Kidney (tissue), 13 donors: ENCODE measurements at regions not wholly inside any gene's neighbourhood (a gene's known extent, or its start where the extent isn't known, plus 50 kb on each side); places are given as distances from the start of the nearest gene placed in this dataset.

ENCODE experiments used
- DNase-seq, 5 donors: peaks; one replicate each; pipeline ENCODE4 v3.0.0-alpha.2; 2013 to 2020
- FAIRE-seq: peaks from 2 replicates; lab custom pipeline; 2012; peaks lifted over from hg19 to GRCh38; lab: Jason Lieb, UNC
- H3K27ac ChIP-seq, 2 donors: one replicate each; pipeline ENCODE4 v1.7.0; 2013; ENCODE audit warnings: low read depth in 2 of 2, low read length in 2 of 2, inconsistent platforms in 1 of 2
- H3K27me3 ChIP-seq: one replicate; pipeline ENCODE4 v1.7.1; 2013; ENCODE audit warnings: low read length, inconsistent platforms; ENCODE audit not compliant: control insufficient read depth, insufficient read depth
- H3K36me3 ChIP-seq, 3 donors: one replicate each; pipeline versions ENCODE4 v1.7.0 to v1.7.1; 2013; ENCODE audit warnings: low read length in 3 of 3, control low read depth in 1 of 3, inconsistent platforms in 1 of 3; ENCODE audit not compliant: insufficient read depth in 3 of 3, control insufficient read depth in 2 of 3
- H3K4me1 ChIP-seq, 3 donors: one replicate each; pipeline versions ENCODE4 v1.7.0 to v1.7.1; 2013; ENCODE audit warnings: low read length in 3 of 3, inconsistent platforms in 1 of 3, low read depth in 1 of 3; ENCODE audit not compliant: control insufficient read depth in 2 of 3, insufficient read depth in 2 of 3
- H3K4me3 ChIP-seq, 3 donors: one replicate each; pipeline versions ENCODE4 v1.7.0 to v1.8.1; 2013; ENCODE audit warnings: low read length in 3 of 3, control low read depth in 1 of 3, inconsistent platforms in 1 of 3
- H3K9ac ChIP-seq, 3 donors: one replicate each; pipeline versions ENCODE4 v1.7.0 to v1.7.1; 2013; ENCODE audit warnings: low read length in 3 of 3, control low read depth in 1 of 3, inconsistent platforms in 1 of 3
- H3K9me3 ChIP-seq, 3 donors: one replicate each; pipeline versions ENCODE4 v1.7.0 to v1.7.1; 2013; ENCODE audit warnings: low read length in 3 of 3, control low read depth in 1 of 3, inconsistent platforms in 1 of 3; ENCODE audit not compliant: control insufficient read depth in 2 of 3, insufficient read depth in 1 of 3
- CTCF ChIP-seq: IDR thresholded peaks from 3 replicates; pipeline ENCODE4 v1.5.1; 2012; ENCODE audit warnings: mild to moderate bottlenecking, moderate library complexity, borderline replicate concordance; ENCODE audit not compliant: insufficient read depth; ENCODE audit errors: extremely low read depth
- intact Hi-C: fragments of 100-400 bp; cut with DNase I; formaldehyde crosslinking; loops from one replicate; pipeline ENCODE4 v1.11.1; 2022
- donor health status: control.
- donor health status: control.
- donor health status: control.
- donor health status: control.
- donor health status: control.
- donor health status: DM: yes; HTN: yes; CAD: no.
- donor health status: Normal renal cell carcinoma (clear cell type).

DNA sequence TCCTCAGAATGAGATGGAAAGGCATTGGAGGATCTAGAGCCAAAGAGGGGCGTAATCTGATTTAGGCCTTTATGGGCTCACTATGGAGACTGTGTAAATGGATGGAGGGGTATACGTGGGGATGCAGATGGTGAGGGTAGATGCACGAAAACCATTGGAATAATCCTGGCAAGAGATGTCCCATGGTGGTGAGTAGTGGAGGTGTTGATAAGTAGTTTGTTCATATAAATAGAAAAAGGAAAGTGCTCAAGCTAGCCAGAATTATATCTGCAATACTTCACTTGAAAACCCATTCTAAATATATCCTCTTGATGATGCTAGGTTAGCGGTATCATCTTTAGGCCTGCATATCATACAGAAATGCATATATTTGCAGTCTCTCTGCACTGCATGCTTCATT, 459.7 kb downstream of the CDH2 start:
- no peak for TF ChIP-seq CTCF

DNA sequence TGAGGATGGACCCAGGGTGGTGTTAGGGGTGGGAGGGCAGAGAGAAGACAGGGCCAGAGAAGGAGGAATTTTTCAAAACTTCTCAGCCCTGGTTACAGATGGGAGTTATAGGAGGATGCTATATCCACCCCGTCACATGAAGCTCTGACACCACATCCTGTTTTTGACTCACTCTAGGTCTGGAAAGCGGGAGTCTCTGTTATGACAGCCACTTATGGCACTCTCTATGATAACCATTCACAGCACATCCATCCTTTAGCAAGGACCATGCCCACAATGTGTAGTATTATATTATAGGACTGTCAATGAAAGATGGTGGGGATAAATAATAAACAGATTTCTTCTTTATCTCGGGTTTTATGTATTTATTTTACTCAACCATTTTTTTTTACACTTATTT, 461.2 kb downstream of the CDH2 start:
- Histone ChIP-seq H3K27me3 (no peaks in the 10 kb centered on the region), H3K36me3 (no peaks in the 10 kb centered on the region), H3K9me3 (no peaks in the 10 kb centered on the region), H3K4me1 (no peaks in the 10 kb centered on the region), H3K9ac (no peak overlapping the region), H3K27ac (no peak overlapping the region), H3K4me3 (no peak overlapping the region)
- no peak for TF ChIP-seq CTCF
- intact Hi-C loops: no loop called here
- FAIRE-seq (no peak), DNase-seq (no peak)

More for the DNA sequence above, 459.7 kb downstream of the CDH2 start:
- Histone ChIP-seq H3K27me3 (no peaks in the 10 kb centered on the region), H3K4me1 (no peaks in the 10 kb centered on the region), H3K4me3 (no peak overlapping the region), H3K36me3 (no peaks in the 10 kb centered on the region), H3K27ac (no peak overlapping the region), H3K9me3 (no peaks in the 10 kb centered on the region), H3K9ac (no peak overlapping the region)
- DNase-seq: no peak
- intact Hi-C loops: no loop called here
- FAIRE-seq: no peak

DNA sequence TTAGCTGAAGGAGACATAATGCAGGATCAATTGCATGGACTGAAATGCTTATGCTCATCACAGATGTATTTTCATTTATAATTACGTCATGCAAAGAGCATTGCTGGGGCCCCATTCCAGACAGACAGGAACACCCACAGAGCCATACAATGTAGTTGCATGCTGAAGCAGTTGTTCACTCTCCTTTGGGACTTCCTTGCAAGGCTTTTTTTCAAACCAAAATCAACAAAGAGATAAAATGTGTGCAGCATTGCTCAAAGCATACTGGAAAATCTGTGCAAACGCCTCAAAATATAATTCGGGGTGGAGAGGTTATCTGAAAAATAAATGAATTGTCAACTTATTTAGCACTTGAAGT, 463.2 kb downstream of the CDH2 start:
- peak in 2 of 5 donors; percentile 26 to 61 for DNase-seq
- FAIRE-seq: no peak

More for the DNA sequence above, 463.2 kb downstream of the CDH2 start:
- intact Hi-C loops: no loop called here
- H3K36me3 ChIP-seq: no peaks in the 10 kb centered on the region
- H3K27me3 ChIP-seq: no peaks in the 10 kb centered on the region
- H3K4me1 ChIP-seq: no peaks in the 10 kb centered on the region
- no peak overlapping the region for H3K9ac ChIP-seq
- no peak for TF ChIP-seq CTCF
- H3K9me3 ChIP-seq: peaks cover 0 to 5% (median 0%) of the 10 kb centered on the region in 3 donors
- H3K27ac ChIP-seq: no peak overlapping the region
- no peak overlapping the region for H3K4me3 ChIP-seq
